ENCODE measurements at regions not wholly inside any gene's neighbourhood (a gene's known extent, or its start where the extent isn't known, plus 50 kb on each side); places are given as distances from the start of the nearest gene placed in this dataset.

GRCh38 chr13:84940798-84941197 is 858.4 kb downstream of the SLITRK6 start:
- no peaks in the 10 kb centered on the region for H3K36me3 ChIP-seq (ENCODE audit: control insufficient read depth, insufficient read depth, low read length)
- H3K79me2 ChIP-seq (ENCODE audit: control insufficient read depth, insufficient read depth, low read length): no peaks in the 10 kb centered on the region
- no peak overlapping the region for H3K27ac ChIP-seq (ENCODE audit: insufficient read depth, low read length)
- no peaks in the 10 kb centered on the region for H3K4me1 ChIP-seq (ENCODE audit: control insufficient read depth, extremely low read depth, insufficient read depth, low read length)
- H3K4me3 ChIP-seq (replicated peaks in 1 of 4; ENCODE audit: control extremely low read depth in 1 of 4, insufficient read depth in 1 of 4, low read depth in 3 of 4, low read length in 4 of 4): no peak overlapping the region
- H3K27me3 ChIP-seq (ENCODE audit: control insufficient read depth, insufficient read depth, low read length): no peaks in the 10 kb centered on the region
- no peak for DNase-seq (ENCODE audit: low read depth in 2 of 2)
- TF ChIP-seq EZH2 (IDR thresholded peaks at IDR 0.05; ENCODE audit: low read length, missing control alignments): no peak
- no peak for TF ChIP-seq CTCF (conservative IDR thresholded peaks at IDR 0.05 in 1 of 2, IDR thresholded peaks at IDR 0.05 in 1 of 2; ENCODE audit: low read depth in 1 of 2, low read length in 2 of 2)
- H3K9ac ChIP-seq (ENCODE audit: insufficient read depth, low read length): no peak overlapping the region
- no peaks in the 10 kb centered on the region for H4K20me1 ChIP-seq (ENCODE audit: control insufficient read depth, extremely low read depth, insufficient read depth, low read length)
- H3K9me3 ChIP-seq (ENCODE audit: control insufficient read depth, insufficient read depth, low read depth, low read length): no peaks in the 10 kb centered on the region
- no peak overlapping the region for H3K4me2 ChIP-seq (ENCODE audit: extremely low read depth, insufficient read depth, low read length)
- H2AFZ ChIP-seq (ENCODE audit: low read length): no peak overlapping the region

- H3K4me3 ChIP-seq (replicated peaks in 1 of 4; ENCODE audit: control extremely low read depth in 1 of 4, insufficient read depth in 1 of 4, low read depth in 3 of 4, low read length in 4 of 4): no peak overlapping the region
- H2AFZ ChIP-seq (ENCODE audit: low read length): no peak overlapping the region
- H3K27me3 ChIP-seq (ENCODE audit: control insufficient read depth, insufficient read depth, low read length): no peaks in the 10 kb centered on the region
- H3K27ac ChIP-seq (ENCODE audit: insufficient read depth, low read length): no peak overlapping the region
- no peaks in the 10 kb centered on the region for H3K4me1 ChIP-seq (ENCODE audit: control insufficient read depth, extremely low read depth, insufficient read depth, low read length)
- no peak overlapping the region for H3K9ac ChIP-seq (ENCODE audit: insufficient read depth, low read length)
- H3K4me2 ChIP-seq (ENCODE audit: extremely low read depth, insufficient read depth, low read length): no peak overlapping the region
- H3K79me2 ChIP-seq (ENCODE audit: control insufficient read depth, insufficient read depth, low read length): no peaks in the 10 kb centered on the region
- H3K9me3 ChIP-seq (ENCODE audit: control insufficient read depth, insufficient read depth, low read depth, low read length): no peaks in the 10 kb centered on the region
- H3K36me3 ChIP-seq (ENCODE audit: control insufficient read depth, insufficient read depth, low read length): no peaks in the 10 kb centered on the region
- no peaks in the 10 kb centered on the region for H4K20me1 ChIP-seq (ENCODE audit: control insufficient read depth, extremely low read depth, insufficient read depth, low read length)
- no peak for TF ChIP-seq CTCF (conservative IDR thresholded peaks at IDR 0.05 in 1 of 2, IDR thresholded peaks at IDR 0.05 in 1 of 2; ENCODE audit: low read depth in 1 of 2, low read length in 2 of 2)
- no peak for TF ChIP-seq EZH2 (IDR thresholded peaks at IDR 0.05; ENCODE audit: low read length, missing control alignments)
- no peak for DNase-seq (ENCODE audit: low read depth in 2 of 2)
Observed at GRCh38 chr13:84940167-84940566, 859.1 kb downstream of the SLITRK6 start.

GRCh38 chr13:84934911-84935310 is 864.3 kb downstream of the SLITRK6 start:
- peak in 1 of 2 donors; percentile 19 for DNase-seq (ENCODE audit: low read depth in 2 of 2)
- H3K36me3 ChIP-seq (ENCODE audit: control insufficient read depth, insufficient read depth, low read length): no peaks in the 10 kb centered on the region
- H3K4me3 ChIP-seq (replicated peaks in 1 of 4; ENCODE audit: control extremely low read depth in 1 of 4, insufficient read depth in 1 of 4, low read depth in 3 of 4, low read length in 4 of 4): peak overlapping the region; percentile 8 to 50 (median 35)
- no peak for TF ChIP-seq EZH2 (IDR thresholded peaks at IDR 0.05; ENCODE audit: low read length, missing control alignments)
- no peak for TF ChIP-seq CTCF (conservative IDR thresholded peaks at IDR 0.05 in 1 of 2, IDR thresholded peaks at IDR 0.05 in 1 of 2; ENCODE audit: low read depth in 1 of 2, low read length in 2 of 2)
- peak overlapping the region; percentile 71 for H3K4me2 ChIP-seq (ENCODE audit: extremely low read depth, insufficient read depth, low read length)
- no peaks in the 10 kb centered on the region for H3K79me2 ChIP-seq (ENCODE audit: control insufficient read depth, insufficient read depth, low read length)
- H3K9me3 ChIP-seq (ENCODE audit: control insufficient read depth, insufficient read depth, low read depth, low read length): no peaks in the 10 kb centered on the region
- H3K4me1 ChIP-seq (ENCODE audit: control insufficient read depth, extremely low read depth, insufficient read depth, low read length): no peaks in the 10 kb centered on the region
- peak overlapping the region; percentile 28 for H2AFZ ChIP-seq (ENCODE audit: low read length)
- no peaks in the 10 kb centered on the region for H3K27me3 ChIP-seq (ENCODE audit: control insufficient read depth, insufficient read depth, low read length)
- no peak overlapping the region for H3K27ac ChIP-seq (ENCODE audit: insufficient read depth, low read length)
- H3K9ac ChIP-seq (ENCODE audit: insufficient read depth, low read length): no peak overlapping the region
- no peaks in the 10 kb centered on the region for H4K20me1 ChIP-seq (ENCODE audit: control insufficient read depth, extremely low read depth, insufficient read depth, low read length)
